ENCODE measurements at regions not wholly inside any gene's neighbourhood (a gene's known extent, or its start where the extent isn't known, plus 50 kb on each side); places are given as distances from the start of the nearest gene placed in this dataset.

- Histone ChIP-seq H3K27ac (ENCODE audit: low read depth, low read length) (no peak overlapping the region), H3K36me3 (ENCODE audit: control insufficient read depth in 2 of 4, insufficient read depth in 4 of 4, low read length in 3 of 4) (no peaks in the 10 kb centered on the region), H3K4ac (replicated peaks; ENCODE audit: insufficient read length, low read depth, low read length) (no peak overlapping the region), H3K4me2 (ENCODE audit: insufficient read depth in 1 of 2, low read depth in 2 of 2, low read length in 2 of 2) (no peak overlapping the region), H3K14ac (ENCODE audit: insufficient read length) (no peak overlapping the region), H3K18ac (ENCODE audit: extremely low read depth, low read length) (no peak overlapping the region), H3K79me2 (ENCODE audit: control insufficient read depth in 1 of 2, insufficient read depth in 2 of 2, low read length in 2 of 2) (no peaks in the 10 kb centered on the region), H2AK5ac (ENCODE audit: low read depth, low read length) (no peak overlapping the region), H3K4me1 (replicated peaks in 1 of 4; ENCODE audit: control insufficient read depth in 3 of 4, insufficient read depth in 4 of 4, low read length in 3 of 4) (no peaks in the 10 kb centered on the region), H3K79me1 (ENCODE audit: low read depth, low read length) (no peaks in the 10 kb centered on the region), H3K9me3 (ENCODE audit: insufficient read depth in 2 of 2, low read depth in 1 of 2, low read length in 1 of 2) (no peaks in the 10 kb centered on the region), H2BK15ac (ENCODE audit: low read length) (no peak overlapping the region), H4K5ac (ENCODE audit: insufficient read length, low read depth, low read length) (no peak overlapping the region), H3K23me2 (ENCODE audit: low read depth, low read length) (no peaks in the 10 kb centered on the region), H2AFZ (ENCODE audit: low read length) (no peak overlapping the region), H4K20me1 (replicated peaks in 1 of 2; ENCODE audit: control insufficient read depth in 1 of 2, insufficient read depth in 2 of 2, low read length in 2 of 2) (no peaks in the 10 kb centered on the region), H3K4me3 (ENCODE audit: extremely low read depth in 1 of 4, insufficient read depth in 2 of 4, low read depth in 3 of 4, low read length in 4 of 4) (no peak overlapping the region), H2BK5ac (ENCODE audit: low read depth, low read length) (no peak overlapping the region), H4K91ac (replicated peaks; ENCODE audit: insufficient read length, low read length) (no peak overlapping the region), H3K9ac (replicated peaks in 1 of 4; ENCODE audit: extremely low read depth in 1 of 4, low read depth in 3 of 4, low read length in 3 of 4) (no peak overlapping the region), H2BK120ac (replicated peaks; ENCODE audit: low read depth, low read length) (no peak overlapping the region), H4K8ac (ENCODE audit: extremely low read depth, insufficient read depth, low read length) (no peak overlapping the region), H3K23ac (ENCODE audit: insufficient read length) (no peak overlapping the region), H2BK12ac (ENCODE audit: low read depth, low read length) (no peak overlapping the region), H3K27me3 (replicated peaks in 1 of 4; ENCODE audit: control insufficient read depth in 3 of 4, extremely low read depth in 1 of 4, insufficient read depth in 3 of 4, low read length in 3 of 4) (no peaks in the 10 kb centered on the region), H2BK20ac (ENCODE audit: low read length) (no peak overlapping the region), H3K56ac (replicated peaks; ENCODE audit: insufficient read length, low read depth, low read length) (no peak overlapping the region)
- POLR2A ChIA-PET (ENCODE audit: partially characterized antibody) = interaction anchor here (1.1 kb wide), 1 partner anchor 28 kb away, joined by 4 read pairs; no protein-coding TSS in a partner anchor
- FAIRE-seq (no peak), DNase-seq (ENCODE audit: low read depth in 1 of 2, low spot score in 2 of 2) (no peak)
- no peak for TF ChIP-seq MAFK (IDR thresholded peaks at IDR 0.05; ENCODE audit: low read depth, low read length)
- no peak for TF ChIP-seq TBP (IDR thresholded peaks at IDR 0.05; ENCODE audit: low read depth, low read length)
- TF ChIP-seq FOSL1 (IDR thresholded peaks at IDR 0.05; ENCODE audit: insufficient read depth, low read depth, low read length) = no peak
- TF ChIP-seq CHD2 (IDR thresholded peaks at IDR 0.05; ENCODE audit: low read length) = no peak
- TF ChIP-seq SAP30 (IDR thresholded peaks at IDR 0.05; ENCODE audit: insufficient read depth, insufficient replicate concordance, low read length) = no peak
- TF ChIP-seq HDAC2 (IDR thresholded peaks at IDR 0.05; ENCODE audit: borderline replicate concordance in 1 of 2, low read depth in 2 of 2, low read length in 2 of 2) = no peak
- no peak for TF ChIP-seq YY1 (IDR thresholded peaks at IDR 0.05; ENCODE audit: low read depth, low read length)
- no peak for TF ChIP-seq KDM4A (IDR thresholded peaks at IDR 0.05; ENCODE audit: low read depth, low read length, severe bottlenecking)
- no peak for TF ChIP-seq TAF7 (optimal IDR thresholded peaks at IDR 0.05; ENCODE audit: borderline replicate concordance, low read depth, low read length)
- no peak for TF ChIP-seq GTF2F1 (IDR thresholded peaks at IDR 0.05; ENCODE audit: borderline replicate concordance, low read depth, low read length)
- WGBS, 2 experiments (ENCODE audit: extremely low coverage in 1 of 2, insufficient coverage in 1 of 2, insufficient read length in 1 of 2, insufficient replicate concordance in 2 of 2, low coverage in 1 of 2, low lambda C conversion rate in 2 of 2, missing lambda C conversion rate in 1 of 2) = 98% methylated on average over 7 of the region's 7 CpGs; no CpG with 5 or more reads in 1 of the 2 experiments
- CTCF ChIA-PET (ENCODE audit: partially characterized antibody) = interaction anchor here (0.6 to 1.4 kb wide), 2 partner anchors 14 to 72 kb away, joined by 3 to 4 read pairs; no protein-coding TSS in a partner anchor
Measured at GRCh38 chr12:118650586-118650960, 274.2 kb downstream of the SUDS3 start.
